Ramos (cell line): ENCODE measurements at regions not wholly inside any gene's neighbourhood (a gene's known extent, or its start where the extent isn't known, plus 50 kb on each side); places are given as distances from the start of the nearest gene placed in this dataset.

Source experiments
- in situ Hi-C: fragments of 300-500 bp; cut with MboI; formaldehyde crosslinking; loops from one replicate; pipeline ENCODE4 v1.14.3; 2022; ENCODE audit warnings: low sequenced_read_pairs; ENCODE audit not compliant: unreplicated experiment

GRCh38 chr4:147138171-147138570, 192.5 kb upstream of the TTC29 start:
- in situ Hi-C loops, result no loop called here

- in situ Hi-C loops, result no loop called here
These were observed 194.0 kb upstream of the TTC29 start for GRCh38 chr4:147139455-147140198.

- in situ Hi-C loops, result loop anchor here (25.0 kb wide), 2 partner anchors 436 to 711 kb away; no protein-coding TSS in a partner anchor
These were observed 206.1 kb upstream of the TTC29 start for GRCh38 chr4:147151763-147152162.

- in situ Hi-C loops, result loop anchor here (25.0 kb wide), 2 partner anchors 429 to 704 kb away; no protein-coding TSS in a partner anchor
These were observed 212.4 kb upstream of the TTC29 start for GRCh38 chr4:147157860-147158701.

- in situ Hi-C loops, result loop anchor here (25.0 kb wide), 2 partner anchors 426 to 701 kb away; no protein-coding TSS in a partner anchor
These were observed 215.3 kb upstream of the TTC29 start for GRCh38 chr4:147160908-147161513.

GRCh38 chr4:147163311-147163710, 217.6 kb upstream of the TTC29 start:
- in situ Hi-C loops, result loop anchor here (25.0 kb wide), 2 partner anchors 424 to 699 kb away; no protein-coding TSS in a partner anchor

GRCh38 chr4:147168200-147168599, 222.5 kb upstream of the TTC29 start:
- in situ Hi-C loops, result loop anchor here (25.0 kb wide), 2 partner anchors 419 to 694 kb away; no protein-coding TSS in a partner anchor

GRCh38 chr4:147173322-147173721, 227.7 kb upstream of the TTC29 start:
- in situ Hi-C loops, result loop anchor here (25.0 kb wide), 2 partner anchors 414 to 689 kb away; no protein-coding TSS in a partner anchor

- in situ Hi-C loops, result loop anchor here (25.0 kb wide), 2 partner anchors 413 to 688 kb away; no protein-coding TSS in a partner anchor
These were observed 228.3 kb upstream of the TTC29 start for GRCh38 chr4:147173797-147174432.

GRCh38 chr4:147174591-147174990, 228.9 kb upstream of the TTC29 start:
- in situ Hi-C loops, result loop anchor here (25.0 kb wide), 2 partner anchors 413 to 688 kb away; no protein-coding TSS in a partner anchor

- in situ Hi-C loops, result no loop called here
These were observed 229.9 kb upstream of the TTC29 start for GRCh38 chr4:147175460-147176025.

GRCh38 chr4:147182041-147182440, 236.4 kb upstream of the TTC29 start:
- in situ Hi-C loops, result no loop called here

- in situ Hi-C loops, result no loop called here
These were observed 247.0 kb upstream of the TTC29 start for GRCh38 chr4:147192679-147193078.

- in situ Hi-C loops, result no loop called here
These were observed 248.4 kb upstream of the TTC29 start for GRCh38 chr4:147194114-147194513.

- in situ Hi-C loops, result no loop called here
These were observed 248.9 kb upstream of the TTC29 start for GRCh38 chr4:147194604-147195003.

- in situ Hi-C loops, result no loop called here
These were observed 249.7 kb upstream of the TTC29 start for GRCh38 chr4:147195386-147195785.

- in situ Hi-C loops, result no loop called here
These were observed 252.9 kb upstream of the TTC29 start for GRCh38 chr4:147198411-147199051.

- in situ Hi-C loops, result no loop called here
These were observed 255.4 kb upstream of the TTC29 start for GRCh38 chr4:147201016-147201415.

GRCh38 chr4:147206807-147207206, 261.1 kb upstream of the TTC29 start:
- in situ Hi-C loops, result no loop called here
